ENCODE measurements at regions not wholly inside any gene's neighbourhood (a gene's known extent, or its start where the extent isn't known, plus 50 kb on each side); places are given as distances from the start of the nearest gene placed in this dataset.
"Not testable (repeated sequence)": the region's sequence is repeated elsewhere in the genome, so short reads cannot be mapped to it uniquely, and the experiment has no call there.

- Histone ChIP-seq H3K9me3 (ENCODE audit: low read depth, low read length) (no peaks in the 10 kb centered on the region), H3K27ac (ENCODE audit: low read depth, low read length) (no peak overlapping the region), H3K4me3 (ENCODE audit: insufficient read depth, low read length) (no peak overlapping the region), H4K20me1 (ENCODE audit: insufficient read depth, low read length) (no peaks in the 10 kb centered on the region), H3K4me1 (ENCODE audit: insufficient read depth, low read length) (no peaks in the 10 kb centered on the region), H2AFZ (ENCODE audit: low read length) (no peak overlapping the region), H3K79me2 (ENCODE audit: insufficient read depth, low read length) (no peaks in the 10 kb centered on the region), H3K36me3 (ENCODE audit: insufficient read depth, low read length) (no peaks in the 10 kb centered on the region), H3K4me2 (ENCODE audit: insufficient read depth, low read length) (no peak overlapping the region), H3K27me3 (ENCODE audit: insufficient read depth, low read length) (peaks cover 11% of the 10 kb centered on the region)
- TF ChIP-seq CTCF (IDR thresholded peaks at IDR 0.05; ENCODE audit: extremely low read depth, low read depth, low read length), result no peak
- DNase-seq (ENCODE audit: insufficient read length, low spot score, missing footprints), result no peak
These were observed 158.9 kb downstream of the FOXB1 start for GRCh38 chr15:60162968-60163355.

- Histone ChIP-seq H3K27ac (ENCODE audit: low read depth, low read length) (no peak overlapping the region), H3K4me2 (ENCODE audit: insufficient read depth, low read length) (no peak overlapping the region), H4K20me1 (ENCODE audit: insufficient read depth, low read length) (no peaks in the 10 kb centered on the region), H2AFZ (ENCODE audit: low read length) (no peak overlapping the region), H3K79me2 (ENCODE audit: insufficient read depth, low read length) (no peaks in the 10 kb centered on the region), H3K36me3 (ENCODE audit: insufficient read depth, low read length) (no peaks in the 10 kb centered on the region), H3K4me3 (ENCODE audit: insufficient read depth, low read length) (no peak overlapping the region), H3K9me3 (ENCODE audit: low read depth, low read length) (no peaks in the 10 kb centered on the region), H3K4me1 (ENCODE audit: insufficient read depth, low read length) (no peaks in the 10 kb centered on the region), H3K27me3 (ENCODE audit: insufficient read depth, low read length) (peaks cover 10% of the 10 kb centered on the region)
- TF ChIP-seq CTCF (IDR thresholded peaks at IDR 0.05; ENCODE audit: extremely low read depth, low read depth, low read length), result no peak
- no peak for DNase-seq (ENCODE audit: insufficient read length, low spot score, missing footprints)
These were observed 161.0 kb downstream of the FOXB1 start for GRCh38 chr15:60165111-60165510.

GRCh38 chr15:60172143-60172542, 168.0 kb downstream of the FOXB1 start:
- Histone ChIP-seq H3K36me3 (ENCODE audit: insufficient read depth, low read length) (no peaks in the 10 kb centered on the region), H2AFZ (ENCODE audit: low read length) (no peak overlapping the region), H3K4me3 (ENCODE audit: insufficient read depth, low read length) (no peak overlapping the region), H3K9me3 (ENCODE audit: low read depth, low read length) (no peaks in the 10 kb centered on the region), H3K27me3 (ENCODE audit: insufficient read depth, low read length) (no peaks in the 10 kb centered on the region), H3K4me2 (ENCODE audit: insufficient read depth, low read length) (no peak overlapping the region), H4K20me1 (ENCODE audit: insufficient read depth, low read length) (no peaks in the 10 kb centered on the region), H3K27ac (ENCODE audit: low read depth, low read length) (no peak overlapping the region), H3K79me2 (ENCODE audit: insufficient read depth, low read length) (no peaks in the 10 kb centered on the region), H3K4me1 (ENCODE audit: insufficient read depth, low read length) (no peaks in the 10 kb centered on the region)
- TF ChIP-seq CTCF (IDR thresholded peaks at IDR 0.05; ENCODE audit: extremely low read depth, low read depth, low read length), result no peak
- no peak for DNase-seq (ENCODE audit: insufficient read length, low spot score, missing footprints)

GRCh38 chr15:60179786-60180391, 175.8 kb downstream of the FOXB1 start:
- Histone ChIP-seq H2AFZ (ENCODE audit: low read length) (no peak overlapping the region), H3K4me2 (ENCODE audit: insufficient read depth, low read length) (no peak overlapping the region), H3K4me1 (ENCODE audit: insufficient read depth, low read length) (no peaks in the 10 kb centered on the region), H3K79me2 (ENCODE audit: insufficient read depth, low read length) (no peaks in the 10 kb centered on the region), H3K4me3 (ENCODE audit: insufficient read depth, low read length) (no peak overlapping the region), H3K9me3 (ENCODE audit: low read depth, low read length) (no peaks in the 10 kb centered on the region), H3K27ac (ENCODE audit: low read depth, low read length) (no peak overlapping the region), H3K36me3 (ENCODE audit: insufficient read depth, low read length) (no peaks in the 10 kb centered on the region), H4K20me1 (ENCODE audit: insufficient read depth, low read length) (no peaks in the 10 kb centered on the region), H3K27me3 (ENCODE audit: insufficient read depth, low read length) (peaks cover 9% of the 10 kb centered on the region)
- peak; percentile 88 for TF ChIP-seq CTCF (IDR thresholded peaks at IDR 0.05; ENCODE audit: extremely low read depth, low read depth, low read length)
- no peak for DNase-seq (ENCODE audit: insufficient read length, low spot score, missing footprints)

- not testable (repeated sequence) for H3K4me1 ChIP-seq (ENCODE audit: insufficient read depth, low read length); H4K20me1 ChIP-seq (ENCODE audit: insufficient read depth, low read length); H3K36me3 ChIP-seq (ENCODE audit: insufficient read depth, low read length); H3K79me2 ChIP-seq (ENCODE audit: insufficient read depth, low read length); H3K4me2 ChIP-seq (ENCODE audit: insufficient read depth, low read length); H3K27me3 ChIP-seq (ENCODE audit: insufficient read depth, low read length); H3K4me3 ChIP-seq (ENCODE audit: insufficient read depth, low read length); DNase-seq (ENCODE audit: insufficient read length, low spot score, missing footprints); H3K27ac ChIP-seq (ENCODE audit: low read depth, low read length); H2AFZ ChIP-seq (ENCODE audit: low read length); H3K9me3 ChIP-seq (ENCODE audit: low read depth, low read length)
These were observed 177.8 kb downstream of the FOXB1 start for GRCh38 chr15:60181957-60182356.

Data from osteoblast (primary cell).